CD4-positive, alpha-beta memory T cell (primary cell): ENCODE measurements at regions not wholly inside any gene's neighbourhood (a gene's known extent, or its start where the extent isn't known, plus 50 kb on each side); places are given as distances from the start of the nearest gene placed in this dataset.

Source experiments
- CTCF ChIA-PET: fragments of 350-600 bp; sonication (Branson Sonifier 250); formaldehyde crosslinking; loops from one replicate; lab custom pipeline; 2021; ENCODE audit warnings: inconsistent platforms; ENCODE audit not compliant: partially characterized antibody; lab: Charles Lee
- POLR2A ChIA-PET: fragments of 350-600 bp; sonication (Branson Sonifier 250); formaldehyde crosslinking; loops from one replicate; lab custom pipeline; 2021; ENCODE audit not compliant: partially characterized antibody; lab: Charles Lee
- DNase-seq, 5 donors: peaks; one replicate each; pipeline versions ENCODE4 v3.0.0 to v3.0.0-alpha.2; 2020 to 2022; ENCODE audit warnings: mixed read lengths in 1 of 5
- H3K27ac ChIP-seq: one replicate; pipeline ENCODE4 v1.7.0; 2013; ENCODE audit warnings: low read depth, low read length
- H3K27me3 ChIP-seq: 2 replicates; pipeline ENCODE4 v1.7.0; 2013; ENCODE audit warnings: mild to moderate bottlenecking, low read length, moderate library complexity; ENCODE audit not compliant: insufficient read depth
- H3K36me3 ChIP-seq: 2 replicates; pipeline ENCODE4 v1.7.0; 2013; ENCODE audit warnings: mild to moderate bottlenecking, low read length, moderate library complexity; ENCODE audit not compliant: insufficient read depth
- H3K4me1 ChIP-seq: 2 replicates; pipeline ENCODE4 v1.7.0; 2013; ENCODE audit warnings: mild to moderate bottlenecking, low read length, moderate library complexity; ENCODE audit not compliant: insufficient read depth
- H3K4me3 ChIP-seq, 2 donors: one replicate each; pipeline ENCODE4 v1.7.0; 2013; ENCODE audit warnings: low read length in 2 of 2, mild to moderate bottlenecking in 1 of 2
- H3K9me3 ChIP-seq, 2 donors: one replicate each; pipeline ENCODE4 v1.7.0; 2013; ENCODE audit warnings: low read length in 2 of 2, control low read depth in 1 of 2; ENCODE audit not compliant: control insufficient read depth in 1 of 2
- H3K27ac Mint-ChIP-seq, 7 donors: one replicate each; pipeline ENCODE4 v1.8.0; 2020 to 2021; ENCODE audit warnings: mixed read lengths in 7 of 7, mild to moderate bottlenecking in 6 of 7, inconsistent platforms in 3 of 7, moderate library complexity in 3 of 7
- H3K27me3 Mint-ChIP-seq, 2 donors: one replicate each; pipeline ENCODE4 v1.8.0; 2020 to 2021; ENCODE audit warnings: mixed read lengths in 2 of 2
- H3K36me3 Mint-ChIP-seq, 2 donors: one replicate each; pipeline ENCODE4 v1.8.0; 2020 to 2021; ENCODE audit warnings: mixed read lengths in 2 of 2, inconsistent platforms in 1 of 2, mild to moderate bottlenecking in 1 of 2
- H3K4me1 Mint-ChIP-seq, 4 donors: one replicate each; pipeline ENCODE4 v1.8.0; 2020 to 2021; ENCODE audit warnings: mixed read lengths in 4 of 4, mild to moderate bottlenecking in 1 of 4
- H3K4me3 Mint-ChIP-seq, 8 donors: one replicate each; pipeline ENCODE4 v1.8.0; 2020 to 2021; ENCODE audit warnings: mixed read lengths in 8 of 8, mild to moderate bottlenecking in 7 of 8, moderate library complexity in 6 of 8, inconsistent platforms in 3 of 8
- H3K9me3 Mint-ChIP-seq, 8 donors: one replicate each; pipeline ENCODE4 v1.8.0; 2020 to 2021; ENCODE audit warnings: mixed read lengths in 8 of 8, mild to moderate bottlenecking in 5 of 8, inconsistent platforms in 3 of 8, moderate library complexity in 1 of 8
- intact Hi-C: fragments of 100-400 bp; cut with micrococcal nuclease; formaldehyde crosslinking; loops from one replicate; pipeline ENCODE4 v1.15.1; 2023

GRCh38 chr4:58499182-58499581 lies 1389.0 kb upstream of the IGFBP7 start:
- Histone ChIP-seq H3K4me1 (no peaks in the 10 kb centered on the region), H3K27ac (no peak overlapping the region), H3K4me3 (no peak overlapping the region), H3K36me3 (no peaks in the 10 kb centered on the region), H3K9me3 (no peaks in the 10 kb centered on the region), H3K27me3 (no peaks in the 10 kb centered on the region)
- no peaks in the 10 kb centered on the region for H3K36me3 Mint-ChIP-seq
- DNase-seq = no peak
- no peak overlapping the region for H3K4me3 Mint-ChIP-seq
- ChIA-PET CTCF (no interaction called here), POLR2A (no interaction called here)
- no peak overlapping the region for H3K27ac Mint-ChIP-seq
- peaks cover 1 to 16% (median 5%) of the 10 kb centered on the region in 8 donors for H3K9me3 Mint-ChIP-seq
- intact Hi-C loops = no loop called here
- no peaks in the 10 kb centered on the region for H3K27me3 Mint-ChIP-seq
- peaks cover 0 to under 1% (median 0%) of the 10 kb centered on the region in 4 donors for H3K4me1 Mint-ChIP-seq

- no peak overlapping the region for H3K4me3 ChIP-seq
- Mint-ChIP-seq H3K9me3 (peaks cover 0 to 34% (median 13%) of the 10 kb centered on the region in 8 donors), H3K4me3 (no peak overlapping the region), H3K27me3 (no peaks in the 10 kb centered on the region), H3K36me3 (no peaks in the 10 kb centered on the region), H3K27ac (no peak overlapping the region), H3K4me1 (no peaks in the 10 kb centered on the region)
- H3K27me3 ChIP-seq = no peaks in the 10 kb centered on the region
- no peak for DNase-seq
- H3K4me1 ChIP-seq = no peaks in the 10 kb centered on the region
- H3K9me3 ChIP-seq = no peaks in the 10 kb centered on the region
- intact Hi-C loops = no loop called here
- ChIA-PET CTCF (no interaction called here), POLR2A (no interaction called here)
- H3K36me3 ChIP-seq = no peaks in the 10 kb centered on the region
- H3K27ac ChIP-seq = no peak overlapping the region
These were observed 1381.4 kb upstream of the IGFBP7 start for GRCh38 chr4:58491620-58492019.

- Mint-ChIP-seq H3K4me3 (no peak overlapping the region), H3K36me3 (no peaks in the 10 kb centered on the region), H3K27ac (no peak overlapping the region), H3K4me1 (no peaks in the 10 kb centered on the region), H3K27me3 (no peaks in the 10 kb centered on the region), H3K9me3 (peaks cover 0 to 8% (median 4%) of the 10 kb centered on the region in 8 donors)
- Histone ChIP-seq H3K9me3 (peaks cover 0 to 3% of the 10 kb centered on the region in 2 donors), H3K4me1 (no peaks in the 10 kb centered on the region), H3K4me3 (no peak overlapping the region), H3K27me3 (no peaks in the 10 kb centered on the region), H3K27ac (no peak overlapping the region), H3K36me3 (no peaks in the 10 kb centered on the region)
- no peak for DNase-seq
- POLR2A ChIA-PET = no interaction called here
- CTCF ChIA-PET = no interaction called here
- intact Hi-C loops = no loop called here
These were observed 1367.8 kb upstream of the IGFBP7 start for GRCh38 chr4:58477950-58478349.

- H3K27ac ChIP-seq = no peak overlapping the region
- Mint-ChIP-seq H3K9me3 (peaks cover 0 to 8% (median 4%) of the 10 kb centered on the region in 8 donors), H3K27me3 (no peaks in the 10 kb centered on the region), H3K36me3 (no peaks in the 10 kb centered on the region), H3K4me1 (no peaks in the 10 kb centered on the region), H3K4me3 (no peak overlapping the region), H3K27ac (no peak overlapping the region)
- ChIA-PET POLR2A (no interaction called here), CTCF (no interaction called here)
- peaks cover 0 to 3% of the 10 kb centered on the region in 2 donors for H3K9me3 ChIP-seq
- H3K4me3 ChIP-seq = no peak overlapping the region
- DNase-seq = no peak
- H3K36me3 ChIP-seq = no peaks in the 10 kb centered on the region
- intact Hi-C loops = no loop called here
- H3K4me1 ChIP-seq = no peaks in the 10 kb centered on the region
- no peaks in the 10 kb centered on the region for H3K27me3 ChIP-seq
These were observed 1367.3 kb upstream of the IGFBP7 start for GRCh38 chr4:58477513-58477912.

- H3K4me3 Mint-ChIP-seq = no peak overlapping the region
- ChIA-PET CTCF (no interaction called here), POLR2A (no interaction called here)
- no peaks in the 10 kb centered on the region for H3K27me3 Mint-ChIP-seq
- no peaks in the 10 kb centered on the region for H3K36me3 ChIP-seq
- no peak for DNase-seq
- intact Hi-C loops = no loop called here
- H3K9me3 ChIP-seq = peaks cover 0 to 3% of the 10 kb centered on the region in 2 donors
- H3K4me1 ChIP-seq = no peaks in the 10 kb centered on the region
- H3K4me1 Mint-ChIP-seq = no peaks in the 10 kb centered on the region
- no peak overlapping the region for H3K27ac Mint-ChIP-seq
- H3K27me3 ChIP-seq = no peaks in the 10 kb centered on the region
- H3K9me3 Mint-ChIP-seq = peaks cover 0 to 9% (median 6%) of the 10 kb centered on the region in 8 donors
- no peak overlapping the region for H3K27ac ChIP-seq
- H3K4me3 ChIP-seq = no peak overlapping the region
- H3K36me3 Mint-ChIP-seq = no peaks in the 10 kb centered on the region
These were observed 1364.9 kb upstream of the IGFBP7 start for GRCh38 chr4:58475097-58475496.

GRCh38 chr4:58465031-58465430 lies 1354.8 kb upstream of the IGFBP7 start:
- Histone ChIP-seq H3K4me3 (no peak overlapping the region), H3K9me3 (no peaks in the 10 kb centered on the region), H3K4me1 (no peaks in the 10 kb centered on the region), H3K27me3 (no peaks in the 10 kb centered on the region), H3K36me3 (no peaks in the 10 kb centered on the region), H3K27ac (no peak overlapping the region)
- Mint-ChIP-seq H3K9me3 (peaks cover 3 to 34% (median 14%) of the 10 kb centered on the region in 8 donors), H3K36me3 (no peaks in the 10 kb centered on the region), H3K27ac (no peak overlapping the region), H3K4me1 (no peaks in the 10 kb centered on the region), H3K4me3 (no peak overlapping the region), H3K27me3 (no peaks in the 10 kb centered on the region)
- ChIA-PET CTCF (no interaction called here), POLR2A (no interaction called here)
- DNase-seq = no peak
- intact Hi-C loops = no loop called here

- Histone ChIP-seq H3K27ac (no peak overlapping the region), H3K4me1 (no peaks in the 10 kb centered on the region), H3K4me3 (no peak overlapping the region), H3K36me3 (no peaks in the 10 kb centered on the region), H3K27me3 (no peaks in the 10 kb centered on the region), H3K9me3 (no peaks in the 10 kb centered on the region)
- ChIA-PET CTCF (no interaction called here), POLR2A (no interaction called here)
- intact Hi-C loops = no loop called here
- Mint-ChIP-seq H3K9me3 (peaks cover 0 to 36% (median 12%) of the 10 kb centered on the region in 8 donors), H3K4me1 (no peaks in the 10 kb centered on the region), H3K36me3 (no peaks in the 10 kb centered on the region), H3K27me3 (no peaks in the 10 kb centered on the region), H3K27ac (no peak overlapping the region), H3K4me3 (no peak overlapping the region)
- no peak for DNase-seq
These were observed 1346.7 kb upstream of the IGFBP7 start for GRCh38 chr4:58456727-58457384.
